Lung microvascular endothelial cell (primary cell): ENCODE measurements at regions not wholly inside any gene's neighbourhood (a gene's known extent, or its start where the extent isn't known, plus 50 kb on each side); places are given as distances from the start of the nearest gene placed in this dataset.
"Not testable (repeated sequence)": the region's sequence is repeated elsewhere in the genome, so short reads cannot be mapped to it uniquely, and the experiment has no call there.

ENCODE experiments used
- DNase-seq, 2 donors: peaks; one replicate each; pipeline versions ENCODE4 v3.0.0 to v3.0.0-alpha.2; 2010; ENCODE audit warnings: low read depth in 2 of 2

GRCh38 chr9:71632776-71633175, 135.5 kb downstream of the CEMIP2 start:
- no peak for DNase-seq

GRCh38 chr9:71630377-71630995, 137.8 kb downstream of the CEMIP2 start:
- DNase-seq = peak in 1 of 2 donors; percentile 76

GRCh38 chr9:71629578-71630215, 138.6 kb downstream of the CEMIP2 start:
- peak in 1 of 2 donors; percentile 19 for DNase-seq

GRCh38 chr9:71628247-71628646, 140.1 kb downstream of the CEMIP2 start:
- peak; percentile 19 to 21 for DNase-seq

GRCh38 chr9:71627537-71627936, 140.8 kb downstream of the CEMIP2 start:
- no peak for DNase-seq

GRCh38 chr9:71626395-71626794, 141.9 kb downstream of the CEMIP2 start:
- no peak for DNase-seq

- DNase-seq = no peak
These were observed 143.6 kb downstream of the CEMIP2 start for GRCh38 chr9:71624728-71625127.

- no peak for DNase-seq
These were observed 147.6 kb downstream of the CEMIP2 start for GRCh38 chr9:71620746-71621145.

GRCh38 chr9:71620331-71620730, 148.0 kb downstream of the CEMIP2 start:
- DNase-seq = no peak

GRCh38 chr9:71619926-71620325, 148.4 kb downstream of the CEMIP2 start:
- DNase-seq = no peak

GRCh38 chr9:71614409-71615010, 153.8 kb downstream of the CEMIP2 start:
- peak in 1 of 2 donors; percentile 32 for DNase-seq

- DNase-seq = no peak
These were observed 155.4 kb downstream of the CEMIP2 start for GRCh38 chr9:71612889-71613288.

- no peak for DNase-seq
These were observed 158.9 kb downstream of the CEMIP2 start for GRCh38 chr9:71609448-71609830.

GRCh38 chr9:71608825-71609447, 159.4 kb downstream of the CEMIP2 start:
- peak in 1 of 2 donors; percentile 8 for DNase-seq

GRCh38 chr9:71608021-71608420, 160.3 kb downstream of the CEMIP2 start:
- no peak for DNase-seq

GRCh38 chr9:71607461-71607881, 160.8 kb downstream of the CEMIP2 start:
- DNase-seq = no peak

GRCh38 chr9:71604197-71605063, 163.9 kb downstream of the CEMIP2 start:
- peak; percentile 81 to 82 for DNase-seq

GRCh38 chr9:71602652-71603051, 165.7 kb downstream of the CEMIP2 start:
- DNase-seq = no peak

- DNase-seq = not testable (repeated sequence)
These were observed 172.6 kb downstream of the CEMIP2 start for GRCh38 chr9:71595762-71596161.

GRCh38 chr9:71594541-71594940, 173.8 kb downstream of the CEMIP2 start:
- DNase-seq = no peak

GRCh38 chr9:71592400-71592799, 175.9 kb downstream of the CEMIP2 start:
- DNase-seq = no peak

GRCh38 chr9:71590362-71590761, 178.0 kb downstream of the CEMIP2 start:
- no peak for DNase-seq
